OCI-LY1 (cell line): ENCODE measurements at regions not wholly inside any gene's neighbourhood (a gene's known extent, or its start where the extent isn't known, plus 50 kb on each side); places are given as distances from the start of the nearest gene placed in this dataset.

Experiments used
- H2AFZ ChIP-seq: fragments of 200-600 bp; sonication (generic), shearing (Covaris generic); 2 replicates; pipeline ENCODE4 v1.6.0; 2014; ENCODE audit warnings: antibody characterized with exemption, mild to moderate bottlenecking, low read length
- H3F3A ChIP-seq: fragments of 200-600 bp; sonication (generic), shearing (Covaris generic); 2 replicates; pipeline ENCODE4 v1.6.0; 2014; ENCODE audit warnings: mild to moderate bottlenecking, antibody characterized with exemption, low read length, moderate library complexity; ENCODE audit not compliant: insufficient read depth
- H3K27ac ChIP-seq: fragments of 200-600 bp; sonication (generic); 2 replicates; pipeline ENCODE4 v1.5.1; 2014; ENCODE audit warnings: low read length, mixed run types, mild to moderate bottlenecking, low read depth; ENCODE audit not compliant: poor library complexity, severe bottlenecking
- H3K27me3 ChIP-seq: fragments of 200-600 bp; sonication (generic); 2 replicates; pipeline ENCODE4 v1.6.0; 2014; ENCODE audit warnings: antibody characterized with exemption, mild to moderate bottlenecking, low read length, moderate library complexity; ENCODE audit not compliant: insufficient read depth
- H3K36me3 ChIP-seq: fragments of 200-600 bp; sonication (generic); 2 replicates; pipeline ENCODE4 v1.6.1; 2014; ENCODE audit warnings: mild to moderate bottlenecking, antibody characterized with exemption, low read length, moderate library complexity, mixed read lengths; ENCODE audit not compliant: insufficient read depth
- H3K4me1 ChIP-seq: fragments of 200-600 bp; sonication (generic); 2 replicates; pipeline ENCODE4 v1.5.1; 2014; ENCODE audit warnings: mild to moderate bottlenecking, low read length, moderate library complexity; ENCODE audit not compliant: insufficient read depth, severe bottlenecking
- H3K4me2 ChIP-seq: fragments of 200-600 bp; sonication (generic), shearing (Covaris generic); 2 replicates; pipeline ENCODE4 v1.6.1; 2014; ENCODE audit warnings: low read length
- H3K4me3 ChIP-seq: fragments of 200-600 bp; sonication (generic); 2 replicates; pipeline ENCODE4 v1.5.1; 2014; ENCODE audit warnings: low read length, low read depth, mild to moderate bottlenecking, mixed read lengths; ENCODE audit not compliant: poor library complexity, severe bottlenecking
- H3K79me2 ChIP-seq: fragments of 200-600 bp; shearing (Covaris generic); 2 replicates; pipeline ENCODE4 v1.6.1; 2016; ENCODE audit warnings: mixed run types, low read length, mixed read lengths; ENCODE audit not compliant: insufficient read depth
- H3K9ac ChIP-seq: fragments of 200-600 bp; sonication (generic), shearing (Covaris generic); 2 replicates; pipeline ENCODE4 v1.6.1; 2014; ENCODE audit warnings: mild to moderate bottlenecking, low read length, mixed read lengths
- H3K9me2 ChIP-seq: fragments of 200-600 bp; sonication (generic), shearing (Covaris generic); 2 replicates; pipeline ENCODE4 v1.6.1; 2014; ENCODE audit warnings: low read depth, mild to moderate bottlenecking, low read length, mixed read lengths
- H3K9me3 ChIP-seq: fragments of 200-600 bp; shearing (Covaris generic); 2 replicates; pipeline ENCODE4 v1.6.1; 2014; ENCODE audit warnings: low read length, mixed read lengths
- H4K20me1 ChIP-seq: fragments of 200-600 bp; sonication (generic), shearing (Covaris generic); 2 replicates; pipeline ENCODE4 v1.6.0; 2016; ENCODE audit warnings: mild to moderate bottlenecking, low read length; ENCODE audit not compliant: insufficient read depth
- CTCF ChIP-seq: fragments of 200-600 bp; sonication (generic), shearing (Covaris generic); IDR thresholded peaks from 2 replicates; pipeline ENCODE4 v1.5.1; 2017; ENCODE audit warnings: mild to moderate bottlenecking, antibody characterized with exemption, low read length, moderate library complexity, mixed read lengths
- EZH2 ChIP-seq: fragments of 200-600 bp; sonication (generic), shearing (Covaris generic); IDR thresholded peaks from 2 replicates; pipeline ENCODE4 v1.8.0; 2017; ENCODE audit warnings: borderline replicate concordance, mixed run types, mild to moderate bottlenecking, antibody characterized with exemption, low read length, moderate library complexity, mixed read lengths

- Histone ChIP-seq H2AFZ (no peak overlapping the region), H3K79me2 (no peaks in the 10 kb centered on the region), H3K9me2 (no peaks in the 10 kb centered on the region), H3K36me3 (no peaks in the 10 kb centered on the region), H3K4me1 (no peaks in the 10 kb centered on the region), H4K20me1 (no peaks in the 10 kb centered on the region), H3K27me3 (no peaks in the 10 kb centered on the region), H3K9me3 (no peaks in the 10 kb centered on the region), H3K9ac (no peak overlapping the region), H3K27ac (no peak overlapping the region), H3K4me3 (no peak overlapping the region), H3F3A (no peaks in the 10 kb centered on the region), H3K4me2 (no peak overlapping the region)
- TF ChIP-seq CTCF (no peak), EZH2 (no peak)
These were observed 1011.4 kb downstream of the UQCRFS1 start for GRCh38 chr19:28201462-28201943.

- Histone ChIP-seq H3K27me3 (no peaks in the 10 kb centered on the region), H4K20me1 (no peaks in the 10 kb centered on the region), H2AFZ (no peak overlapping the region), H3F3A (no peaks in the 10 kb centered on the region), H3K9ac (no peak overlapping the region), H3K36me3 (no peaks in the 10 kb centered on the region), H3K4me1 (no peaks in the 10 kb centered on the region), H3K4me2 (no peak overlapping the region), H3K27ac (no peak overlapping the region), H3K79me2 (no peaks in the 10 kb centered on the region), H3K9me2 (no peaks in the 10 kb centered on the region), H3K4me3 (no peak overlapping the region), H3K9me3 (no peaks in the 10 kb centered on the region)
- TF ChIP-seq CTCF (no peak), EZH2 (no peak)
These were observed 1013.6 kb downstream of the UQCRFS1 start for GRCh38 chr19:28199323-28199722.

DNA sequence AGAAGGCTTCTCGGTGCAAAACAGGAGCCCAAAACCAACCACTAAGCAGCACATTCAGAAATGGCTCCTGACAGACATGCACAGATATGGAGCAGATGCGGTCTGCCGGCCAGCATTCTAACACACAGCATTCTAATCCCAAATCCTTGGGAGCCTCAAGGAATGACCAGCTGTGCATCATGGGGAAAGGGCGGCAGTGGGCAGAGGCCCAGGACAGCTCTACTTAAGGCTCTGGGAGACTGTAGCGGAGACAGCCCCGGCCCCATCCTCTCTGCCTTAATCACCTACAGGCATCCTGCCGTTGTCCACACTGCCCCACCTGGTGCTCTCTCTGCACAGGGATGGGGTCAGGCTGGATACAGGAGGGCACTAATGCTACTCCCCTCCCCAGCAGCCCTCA, 1016.0 kb downstream of the UQCRFS1 start:
- no peak overlapping the region for H3K27ac ChIP-seq
- no peaks in the 10 kb centered on the region for H3K79me2 ChIP-seq
- H2AFZ ChIP-seq = no peak overlapping the region
- no peaks in the 10 kb centered on the region for H3K9me3 ChIP-seq
- H3K9me2 ChIP-seq = no peaks in the 10 kb centered on the region
- H3K27me3 ChIP-seq = no peaks in the 10 kb centered on the region
- TF ChIP-seq EZH2 = no peak
- TF ChIP-seq CTCF = no peak
- no peaks in the 10 kb centered on the region for H4K20me1 ChIP-seq
- H3K4me3 ChIP-seq = no peak overlapping the region
- no peaks in the 10 kb centered on the region for H3K36me3 ChIP-seq
- no peaks in the 10 kb centered on the region for H3F3A ChIP-seq
- no peaks in the 10 kb centered on the region for H3K4me1 ChIP-seq
- no peak overlapping the region for H3K4me2 ChIP-seq
- no peak overlapping the region for H3K9ac ChIP-seq
